GM19025 (cell line): ENCODE measurements at regions not wholly inside any gene's neighbourhood (a gene's known extent, or its start where the extent isn't known, plus 50 kb on each side); places are given as distances from the start of the nearest gene placed in this dataset.

Source experiments
- ATAC-seq: cut with Tn5 transposase; IDR thresholded peaks from one replicate; pipeline ENCODE4 v1.9.1; 2021; ENCODE audit warnings: mild to moderate bottlenecking, low read depth, moderate library complexity; ENCODE audit not compliant: unreplicated experiment

GRCh38 chr6:164023535-164023934 lies 609.0 kb downstream of the QKI start:
- ATAC-seq, result no peak

- ATAC-seq, result no peak
These were observed 608.1 kb downstream of the QKI start for GRCh38 chr6:164022632-164023031.

- no peak for ATAC-seq
These were observed 607.2 kb downstream of the QKI start for GRCh38 chr6:164021589-164022250.

- ATAC-seq, result no peak
These were observed 605.6 kb downstream of the QKI start for GRCh38 chr6:164020142-164020541.

GRCh38 chr6:164018133-164018532 lies 603.6 kb downstream of the QKI start:
- no peak for ATAC-seq

- ATAC-seq, result no peak
These were observed 601.5 kb downstream of the QKI start for GRCh38 chr6:164016056-164016455.

- no peak for ATAC-seq
These were observed 600.6 kb downstream of the QKI start for GRCh38 chr6:164015088-164015484.

GRCh38 chr6:164014346-164015087 lies 600.0 kb downstream of the QKI start:
- ATAC-seq, result no peak

- ATAC-seq, result no peak
These were observed 599.1 kb downstream of the QKI start for GRCh38 chr6:164013480-164014208.

- ATAC-seq, result no peak
These were observed 596.8 kb downstream of the QKI start for GRCh38 chr6:164011321-164011720.

- no peak for ATAC-seq
These were observed 596.1 kb downstream of the QKI start for GRCh38 chr6:164010441-164011103.

GRCh38 chr6:164008902-164009301 lies 594.4 kb downstream of the QKI start:
- ATAC-seq, result no peak

- ATAC-seq, result no peak
These were observed 593.4 kb downstream of the QKI start for GRCh38 chr6:164007881-164008280.

GRCh38 chr6:164006459-164006858 lies 591.9 kb downstream of the QKI start:
- no peak for ATAC-seq

- no peak for ATAC-seq
These were observed 590.6 kb downstream of the QKI start for GRCh38 chr6:164005004-164005711.

GRCh38 chr6:164000276-164000675 lies 585.8 kb downstream of the QKI start:
- ATAC-seq, result no peak

- ATAC-seq, result no peak
These were observed 585.1 kb downstream of the QKI start for GRCh38 chr6:163999475-164000125.

- no peak for ATAC-seq
These were observed 584.0 kb downstream of the QKI start for GRCh38 chr6:163998496-163998895.

GRCh38 chr6:163996491-163996890 lies 582.0 kb downstream of the QKI start:
- no peak for ATAC-seq

- ATAC-seq, result no peak
These were observed 580.0 kb downstream of the QKI start for GRCh38 chr6:163994566-163994965.
